Fibroblast of skin of abdomen (primary cell): ENCODE measurements at regions not wholly inside any gene's neighbourhood (a gene's known extent, or its start where the extent isn't known, plus 50 kb on each side); places are given as distances from the start of the nearest gene placed in this dataset.

Experiments used
- DNase-seq: peaks from one replicate; pipeline ENCODE4 v3.0.0-alpha.2; 2013

GRCh38 chr18:54020156-54020745, 204.2 kb downstream of the MBD2 start:
- DNase-seq, result peak; percentile 64

- no peak for DNase-seq
Observed at GRCh38 chr18:54019641-54020040, 204.8 kb downstream of the MBD2 start.

GRCh38 chr18:54013452-54013851, 211.0 kb downstream of the MBD2 start:
- DNase-seq, result no peak

- no peak for DNase-seq
Observed at GRCh38 chr18:54004828-54005227, 219.6 kb downstream of the MBD2 start.

- no peak for DNase-seq
Observed at GRCh38 chr18:54003195-54003594, 221.3 kb downstream of the MBD2 start.

GRCh38 chr18:53997064-53997463, 227.4 kb downstream of the MBD2 start:
- DNase-seq, result no peak

GRCh38 chr18:53994016-53994415, 230.5 kb downstream of the MBD2 start:
- DNase-seq, result no peak

- DNase-seq, result peak; percentile 44
Observed at GRCh38 chr18:53991805-53992204, 232.7 kb downstream of the MBD2 start.

GRCh38 chr18:53991202-53991601, 233.3 kb downstream of the MBD2 start:
- DNase-seq, result peak; percentile 78

GRCh38 chr18:53990485-53990884, 234.0 kb downstream of the MBD2 start:
- no peak for DNase-seq

- peak; percentile 43 for DNase-seq
Observed at GRCh38 chr18:53984021-53984420, 240.4 kb downstream of the MBD2 start.

GRCh38 chr18:53971331-53971730, 253.1 kb downstream of the MBD2 start:
- DNase-seq, result no peak

- no peak for DNase-seq
Observed at GRCh38 chr18:53952700-53953099, 271.8 kb downstream of the MBD2 start.

GRCh38 chr18:53950545-53950944, 273.9 kb downstream of the MBD2 start:
- DNase-seq, result no peak

- peak; percentile 48 for DNase-seq
Observed at GRCh38 chr18:53948991-53949390, 275.5 kb downstream of the MBD2 start.

- peak; percentile 9 for DNase-seq
Observed at GRCh38 chr18:53947092-53947640, 277.3 kb downstream of the MBD2 start.

- peak; percentile 90 for DNase-seq
Observed at GRCh38 chr18:53946594-53946993, 277.9 kb downstream of the MBD2 start.

- no peak for DNase-seq
Observed at GRCh38 chr18:53944721-53945120, 279.7 kb downstream of the MBD2 start.

GRCh38 chr18:53943326-53943860, 281.1 kb downstream of the MBD2 start:
- DNase-seq, result peak; percentile 89

- peak; percentile 13 for DNase-seq
Observed at GRCh38 chr18:53941601-53942338, 282.7 kb downstream of the MBD2 start.

- no peak for DNase-seq
Observed at GRCh38 chr18:53937037-53937436, 287.4 kb downstream of the MBD2 start.

GRCh38 chr18:53935803-53936202, 288.7 kb downstream of the MBD2 start:
- DNase-seq, result no peak

GRCh38 chr18:53935399-53935798, 289.1 kb downstream of the MBD2 start:
- DNase-seq, result no peak
